ENCODE measurements at regions not wholly inside any gene's neighbourhood (a gene's known extent, or its start where the extent isn't known, plus 50 kb on each side); places are given as distances from the start of the nearest gene placed in this dataset.

GRCh38 chr2:156708051-156708450 lies 271.9 kb downstream of the GPD2 start:
- TF ChIP-seq, protein P1, sequence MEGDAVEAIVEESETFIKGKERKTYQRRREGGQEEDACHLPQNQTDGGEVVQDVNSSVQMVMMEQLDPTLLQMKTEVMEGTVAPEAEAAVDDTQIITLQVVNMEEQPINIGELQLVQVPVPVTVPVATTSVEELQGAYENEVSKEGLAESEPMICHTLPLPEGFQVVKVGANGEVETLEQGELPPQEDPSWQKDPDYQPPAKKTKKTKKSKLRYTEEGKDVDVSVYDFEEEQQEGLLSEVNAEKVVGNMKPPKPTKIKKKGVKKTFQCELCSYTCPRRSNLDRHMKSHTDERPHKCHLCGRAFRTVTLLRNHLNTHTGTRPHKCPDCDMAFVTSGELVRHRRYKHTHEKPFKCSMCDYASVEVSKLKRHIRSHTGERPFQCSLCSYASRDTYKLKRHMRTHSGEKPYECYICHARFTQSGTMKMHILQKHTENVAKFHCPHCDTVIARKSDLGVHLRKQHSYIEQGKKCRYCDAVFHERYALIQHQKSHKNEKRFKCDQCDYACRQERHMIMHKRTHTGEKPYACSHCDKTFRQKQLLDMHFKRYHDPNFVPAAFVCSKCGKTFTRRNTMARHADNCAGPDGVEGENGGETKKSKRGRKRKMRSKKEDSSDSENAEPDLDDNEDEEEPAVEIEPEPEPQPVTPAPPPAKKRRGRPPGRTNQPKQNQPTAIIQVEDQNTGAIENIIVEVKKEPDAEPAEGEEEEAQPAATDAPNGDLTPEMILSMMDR (IDR thresholded peaks at IDR 0.05; ENCODE audit: low read length) = no peak
- no peak for TF ChIP-seq EZH2 (IDR thresholded peaks at IDR 0.05; ENCODE audit: borderline replicate concordance, low read length)

Measured in OCI-LY1 (cell line).